LNCaP clone FGC (cell line): ENCODE measurements at regions not wholly inside any gene's neighbourhood (a gene's known extent, or its start where the extent isn't known, plus 50 kb on each side); places are given as distances from the start of the nearest gene placed in this dataset.

Experiments
- DNase-seq: peaks from one replicate; pipeline ENCODE4 v3.0.0-alpha.2; 2011; ENCODE audit warnings: low read depth
- H3K4me3 ChIP-seq: 2 replicates; pipeline ENCODE4 v1.5.1; 2011; ENCODE audit warnings: mild to moderate bottlenecking, low read depth, low read length, control low read depth
- TF ChIP-seq, protein P1 (sequence below): IDR thresholded peaks from 2 replicates; pipeline ENCODE4 v1.5.1; 2012; ENCODE audit warnings: mild to moderate bottlenecking; ENCODE audit not compliant: control insufficient read depth, insufficient read depth; ENCODE audit errors: extremely low read depth

DNA sequence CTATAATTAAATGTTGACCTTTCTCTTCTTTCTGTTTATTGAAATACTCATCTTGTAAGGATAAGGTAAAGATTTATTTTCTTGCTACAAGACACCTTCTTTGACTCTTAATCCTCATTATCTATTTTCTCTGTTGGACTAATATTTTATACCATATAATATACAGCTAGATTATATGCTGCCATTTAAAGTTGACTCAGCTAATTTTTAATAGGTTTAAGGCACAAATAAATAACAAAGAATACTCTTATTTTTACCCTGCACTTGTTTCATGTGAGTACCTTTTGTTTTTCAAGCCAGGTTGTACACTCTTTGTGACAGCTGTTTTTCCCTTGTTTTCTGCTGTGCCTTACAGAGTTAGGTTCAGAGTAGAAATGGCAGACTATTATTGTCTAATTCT is 83.9 kb upstream of the ASCC3 start:
- no peak for DNase-seq
- no peak overlapping the region for H3K4me3 ChIP-seq
- TF ChIP-seq, protein P1, sequence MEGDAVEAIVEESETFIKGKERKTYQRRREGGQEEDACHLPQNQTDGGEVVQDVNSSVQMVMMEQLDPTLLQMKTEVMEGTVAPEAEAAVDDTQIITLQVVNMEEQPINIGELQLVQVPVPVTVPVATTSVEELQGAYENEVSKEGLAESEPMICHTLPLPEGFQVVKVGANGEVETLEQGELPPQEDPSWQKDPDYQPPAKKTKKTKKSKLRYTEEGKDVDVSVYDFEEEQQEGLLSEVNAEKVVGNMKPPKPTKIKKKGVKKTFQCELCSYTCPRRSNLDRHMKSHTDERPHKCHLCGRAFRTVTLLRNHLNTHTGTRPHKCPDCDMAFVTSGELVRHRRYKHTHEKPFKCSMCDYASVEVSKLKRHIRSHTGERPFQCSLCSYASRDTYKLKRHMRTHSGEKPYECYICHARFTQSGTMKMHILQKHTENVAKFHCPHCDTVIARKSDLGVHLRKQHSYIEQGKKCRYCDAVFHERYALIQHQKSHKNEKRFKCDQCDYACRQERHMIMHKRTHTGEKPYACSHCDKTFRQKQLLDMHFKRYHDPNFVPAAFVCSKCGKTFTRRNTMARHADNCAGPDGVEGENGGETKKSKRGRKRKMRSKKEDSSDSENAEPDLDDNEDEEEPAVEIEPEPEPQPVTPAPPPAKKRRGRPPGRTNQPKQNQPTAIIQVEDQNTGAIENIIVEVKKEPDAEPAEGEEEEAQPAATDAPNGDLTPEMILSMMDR = no peak

DNA sequence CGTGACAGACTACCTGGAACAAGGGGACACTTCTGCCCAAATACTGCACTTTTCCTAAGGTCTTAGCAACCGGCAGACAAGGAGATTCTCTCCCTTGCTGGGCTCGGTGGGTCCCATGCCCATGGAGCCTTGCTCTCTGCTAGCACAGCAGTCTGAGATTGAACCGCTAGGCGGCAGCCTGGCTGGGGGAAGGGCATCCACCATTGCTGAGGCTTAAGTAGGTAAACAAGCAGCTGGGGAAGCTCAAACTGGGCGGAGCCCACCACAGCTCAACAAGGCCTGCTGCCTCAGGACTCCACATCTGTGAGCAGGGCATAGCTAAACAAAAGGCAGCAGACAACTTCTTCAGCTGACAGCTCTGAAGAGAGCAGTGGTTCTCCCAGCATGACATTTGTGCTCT is 87.8 kb upstream of the ASCC3 start:
- H3K4me3 ChIP-seq = no peak overlapping the region
- TF ChIP-seq, protein P1 = no peak
- no peak for DNase-seq

DNA sequence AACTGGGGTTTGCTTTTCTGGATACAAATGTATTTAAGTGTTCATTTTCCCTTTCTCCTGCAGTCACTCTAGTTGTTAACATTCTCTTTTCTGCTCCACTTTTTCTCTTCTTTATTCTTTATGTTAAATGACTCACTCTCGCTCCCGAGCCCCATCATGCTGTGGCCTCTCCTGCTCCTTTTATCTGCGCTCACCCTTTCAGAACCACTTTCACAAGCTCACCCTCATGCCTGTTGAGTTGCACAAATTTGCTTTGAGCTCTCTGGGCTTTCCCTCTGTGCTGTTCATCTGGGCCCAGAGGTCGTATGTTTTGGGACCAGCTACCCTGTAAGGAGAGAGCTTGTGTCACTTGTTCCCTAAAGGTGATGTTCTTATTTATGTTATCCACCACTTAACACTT is 98.1 kb upstream of the ASCC3 start:
- no peak for DNase-seq
- no peak overlapping the region for H3K4me3 ChIP-seq
- TF ChIP-seq, protein P1 = no peak

DNA sequence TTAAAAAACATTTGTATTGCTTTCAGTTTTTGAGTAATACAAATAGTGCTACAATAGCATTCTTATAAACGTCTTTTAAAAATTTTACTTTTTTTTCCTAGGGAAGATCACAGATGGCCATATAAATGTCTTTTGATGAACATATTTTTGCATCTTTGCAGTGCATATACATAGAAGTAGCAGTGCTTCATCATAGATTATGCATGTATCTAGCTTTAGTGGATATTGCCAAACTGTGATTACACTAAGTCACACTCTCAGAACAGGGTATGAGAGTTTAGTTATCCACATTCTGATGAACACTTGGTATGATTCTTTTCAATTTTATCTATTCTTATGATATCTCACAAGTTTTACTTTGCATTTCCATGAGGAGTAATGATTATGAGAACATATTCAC is 99.8 kb upstream of the ASCC3 start:
- TF ChIP-seq, protein P1 = no peak
- no peak overlapping the region for H3K4me3 ChIP-seq
- DNase-seq = no peak

DNA sequence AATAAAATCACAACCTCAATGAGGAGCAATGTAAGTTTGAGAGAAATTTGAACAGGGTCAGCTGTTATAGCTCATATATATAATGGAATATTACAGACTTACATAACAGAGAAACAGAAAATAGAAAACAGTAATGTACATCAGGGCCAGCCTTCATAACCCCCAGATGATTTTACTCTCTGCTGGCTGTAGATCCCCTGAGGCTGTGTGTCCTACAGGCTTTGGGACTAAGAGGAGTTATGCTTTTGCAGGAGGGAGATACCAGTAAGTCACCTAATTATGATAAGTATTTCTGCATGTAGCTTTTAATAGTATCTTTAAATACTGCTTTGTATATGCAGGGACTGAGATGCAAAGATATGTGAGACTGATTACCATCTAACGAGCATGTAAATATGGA is 105.8 kb upstream of the ASCC3 start:
- no peak overlapping the region for H3K4me3 ChIP-seq
- TF ChIP-seq, protein P1 = no peak
- DNase-seq = no peak

DNA sequence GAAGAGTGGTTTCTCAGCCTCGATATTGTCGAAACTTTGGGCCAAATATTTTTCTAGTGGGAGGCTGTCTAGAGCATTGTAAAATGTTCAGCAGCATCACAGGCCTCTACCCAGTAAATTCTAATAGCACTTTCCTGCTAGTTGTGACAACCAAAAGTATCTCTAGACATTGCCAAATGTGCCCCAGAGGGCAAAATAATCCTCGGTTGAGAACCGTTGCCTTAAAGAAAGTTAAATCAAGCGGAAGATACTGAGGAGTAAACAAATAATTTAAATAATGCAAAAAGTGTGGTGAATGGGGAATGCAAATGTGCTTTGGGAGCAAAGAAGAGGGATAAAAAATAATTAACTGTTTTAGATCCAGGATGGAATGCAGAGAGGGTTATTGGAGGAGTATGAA is 106.4 kb upstream of the ASCC3 start:
- H3K4me3 ChIP-seq = no peak overlapping the region
- no peak for DNase-seq

DNA sequence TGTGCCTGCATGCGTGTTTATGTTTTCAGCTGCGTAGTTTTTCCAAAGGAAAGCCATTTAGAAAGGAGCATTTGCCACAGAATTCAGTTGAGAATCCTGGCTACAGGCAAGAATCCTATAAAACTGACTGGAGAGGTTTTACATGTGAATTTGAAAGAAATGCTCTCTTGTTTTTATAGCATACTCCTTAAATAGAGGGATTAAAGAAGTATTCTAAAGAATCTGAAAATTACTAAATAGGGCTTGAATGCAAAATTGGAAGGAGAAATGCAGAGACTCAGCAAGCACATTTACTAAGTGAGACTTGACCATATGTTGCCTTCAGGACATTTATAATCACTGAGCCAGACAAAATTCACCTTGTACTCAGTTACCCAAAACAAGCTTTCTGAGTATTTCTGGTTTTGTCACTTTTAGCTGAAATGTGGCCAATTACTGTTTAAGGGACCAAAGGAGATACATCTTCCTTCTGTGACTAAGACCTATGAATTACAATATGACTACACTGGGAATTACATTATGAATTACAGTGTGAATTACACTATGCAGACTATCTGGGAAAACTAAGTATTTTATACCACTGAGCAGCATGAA is 107.4 kb upstream of the ASCC3 start:
- H3K4me3 ChIP-seq = no peak overlapping the region
- TF ChIP-seq, protein P1 = no peak
- no peak for DNase-seq

More for the DNA sequence above, 106.4 kb upstream of the ASCC3 start:
- TF ChIP-seq, protein P1 = no peak
